Colonic mucosa (tissue), 4 donors: ENCODE measurements at regions not wholly inside any gene's neighbourhood (a gene's known extent, or its start where the extent isn't known, plus 50 kb on each side); places are given as distances from the start of the nearest gene placed in this dataset.
"Not testable (repeated sequence)": the region's sequence is repeated elsewhere in the genome, so short reads cannot be mapped to it uniquely, and the experiment has no call there.

Experiments used
- DNase-seq: peaks from one replicate; pipeline ENCODE4 v3.0.0-alpha.2; 2020
- H3K27ac ChIP-seq: fragments of 200-600 bp; one replicate; pipeline ENCODE4 v1.8.0; 2021
- H3K27me3 ChIP-seq: fragments of 200-600 bp; one replicate; pipeline ENCODE4 v1.8.0; 2021
- H3K36me3 ChIP-seq: fragments of 200-600 bp; one replicate; pipeline ENCODE4 v1.8.0; 2021
- H3K4me1 ChIP-seq: fragments of 200-600 bp; one replicate; pipeline ENCODE4 v1.8.0; 2021; ENCODE audit warnings: mild to moderate bottlenecking
- H3K4me3 ChIP-seq: fragments of 200-600 bp; one replicate; pipeline ENCODE4 v1.8.0; 2021
- H3K9ac ChIP-seq, 2 donors: one replicate each; pipeline ENCODE4 v1.7.0; 2013; ENCODE audit warnings: control low read depth in 2 of 2, low read depth in 2 of 2, low read length in 2 of 2
- H3K9me3 ChIP-seq: fragments of 200-600 bp; one replicate; pipeline ENCODE4 v1.8.0; 2021
- intact Hi-C: fragments of 100-400 bp; cut with DNase I; formaldehyde crosslinking; loops from one replicate; pipeline ENCODE4 v1.14.1; 2022
- TF ChIP-seq, protein P1 (sequence below): fragments of 200-600 bp; IDR thresholded peaks from one replicate; pipeline ENCODE4 v1.8.0; 2022; ENCODE audit warnings: antibody characterized with exemption, mild to moderate bottlenecking
- donor health status: healthy.
- donor health status: DM: no; HTN: no; CAD: no.
- donor health status: DM: no; HTN: no; CAD: no.

- H3K4me1 ChIP-seq: no peaks in the 10 kb centered on the region
- H3K36me3 ChIP-seq: no peaks in the 10 kb centered on the region
- H3K4me3 ChIP-seq: no peak overlapping the region
- TF ChIP-seq, protein P1, sequence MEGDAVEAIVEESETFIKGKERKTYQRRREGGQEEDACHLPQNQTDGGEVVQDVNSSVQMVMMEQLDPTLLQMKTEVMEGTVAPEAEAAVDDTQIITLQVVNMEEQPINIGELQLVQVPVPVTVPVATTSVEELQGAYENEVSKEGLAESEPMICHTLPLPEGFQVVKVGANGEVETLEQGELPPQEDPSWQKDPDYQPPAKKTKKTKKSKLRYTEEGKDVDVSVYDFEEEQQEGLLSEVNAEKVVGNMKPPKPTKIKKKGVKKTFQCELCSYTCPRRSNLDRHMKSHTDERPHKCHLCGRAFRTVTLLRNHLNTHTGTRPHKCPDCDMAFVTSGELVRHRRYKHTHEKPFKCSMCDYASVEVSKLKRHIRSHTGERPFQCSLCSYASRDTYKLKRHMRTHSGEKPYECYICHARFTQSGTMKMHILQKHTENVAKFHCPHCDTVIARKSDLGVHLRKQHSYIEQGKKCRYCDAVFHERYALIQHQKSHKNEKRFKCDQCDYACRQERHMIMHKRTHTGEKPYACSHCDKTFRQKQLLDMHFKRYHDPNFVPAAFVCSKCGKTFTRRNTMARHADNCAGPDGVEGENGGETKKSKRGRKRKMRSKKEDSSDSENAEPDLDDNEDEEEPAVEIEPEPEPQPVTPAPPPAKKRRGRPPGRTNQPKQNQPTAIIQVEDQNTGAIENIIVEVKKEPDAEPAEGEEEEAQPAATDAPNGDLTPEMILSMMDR: no peak
- no peak for DNase-seq
- H3K9ac ChIP-seq: no peak overlapping the region
- no peaks in the 10 kb centered on the region for H3K27me3 ChIP-seq
- intact Hi-C loops: no loop called here
- no peak overlapping the region for H3K27ac ChIP-seq
- no peaks in the 10 kb centered on the region for H3K9me3 ChIP-seq
Measured at GRCh38 chrX:26557691-26558321, 341.8 kb downstream of the MAGEB5 start.

DNA sequence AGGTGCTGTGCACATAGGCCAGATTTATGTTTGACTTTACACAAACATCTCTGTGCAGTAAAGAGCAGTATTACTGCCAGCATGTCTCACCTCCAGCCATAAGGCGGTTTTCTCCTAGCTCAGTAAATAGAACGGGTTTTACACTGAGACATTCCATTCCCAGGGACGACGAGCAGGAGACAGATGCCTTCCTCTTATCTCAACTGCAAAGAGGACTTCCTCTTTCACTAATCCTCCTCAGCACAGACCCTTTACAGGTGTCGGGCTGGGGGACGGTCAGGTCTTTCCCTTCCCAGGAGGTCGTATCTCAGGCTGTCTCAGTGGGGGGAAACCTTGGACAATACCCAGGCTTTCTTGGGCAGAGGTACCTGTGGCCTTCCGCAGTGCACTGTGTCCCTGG is 309.8 kb downstream of the MAGEB5 start:
- H3K9ac ChIP-seq, DNase-seq, H3K9me3 ChIP-seq, H3K36me3 ChIP-seq, H3K4me1 ChIP-seq, intact Hi-C loops, H3K27me3 ChIP-seq, H3K27ac ChIP-seq, H3K4me3 ChIP-seq: not testable (repeated sequence)

DNA sequence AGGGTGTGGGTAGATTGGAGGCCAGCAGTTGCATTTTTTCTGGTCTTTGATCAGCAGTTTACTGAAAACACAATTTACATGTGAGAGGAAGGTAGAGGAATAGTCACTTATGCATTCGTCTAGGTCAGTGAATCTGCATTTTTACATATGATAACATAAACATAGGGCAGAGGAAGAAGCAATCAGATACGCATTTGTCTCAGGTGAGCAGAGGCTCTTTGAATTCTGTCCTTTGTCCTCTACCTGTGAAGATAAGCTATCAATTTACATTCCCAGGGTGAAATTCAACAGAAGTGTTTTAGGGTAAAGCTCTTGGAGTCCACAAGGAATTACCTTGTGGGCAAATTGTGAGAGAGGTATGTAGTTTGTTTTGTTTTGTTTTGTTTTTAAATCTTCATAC is 306.5 kb downstream of the MAGEB5 start:
- no peak overlapping the region for H3K27ac ChIP-seq
- no peak overlapping the region for H3K4me3 ChIP-seq
- no peaks in the 10 kb centered on the region for H3K36me3 ChIP-seq
- TF ChIP-seq, protein P1: no peak
- intact Hi-C loops: no loop called here
- H3K9me3 ChIP-seq: no peaks in the 10 kb centered on the region
- H3K9ac ChIP-seq: no peak overlapping the region
- no peak for DNase-seq
- no peaks in the 10 kb centered on the region for H3K4me1 ChIP-seq
- no peaks in the 10 kb centered on the region for H3K27me3 ChIP-seq

GRCh38 chrX:26511589-26512363 is 295.8 kb downstream of the MAGEB5 start:
- Histone ChIP-seq H3K9me3 (no peaks in the 10 kb centered on the region), H3K36me3 (no peaks in the 10 kb centered on the region), H3K4me1 (no peaks in the 10 kb centered on the region), H3K9ac (no peak overlapping the region), H3K4me3 (no peak overlapping the region), H3K27ac (no peak overlapping the region), H3K27me3 (no peaks in the 10 kb centered on the region)
- TF ChIP-seq, protein P1: no peak
- DNase-seq: no peak
- intact Hi-C loops: no loop called here

- Histone ChIP-seq H3K9me3 (no peaks in the 10 kb centered on the region), H3K36me3 (no peaks in the 10 kb centered on the region), H3K4me1 (no peaks in the 10 kb centered on the region), H3K27me3 (no peaks in the 10 kb centered on the region), H3K4me3 (no peak overlapping the region), H3K9ac (no peak overlapping the region), H3K27ac (no peak overlapping the region)
- TF ChIP-seq, protein P1: no peak
- intact Hi-C loops: no loop called here
- DNase-seq: no peak
Measured at GRCh38 chrX:26470941-26471340, 255.0 kb downstream of the MAGEB5 start.

GRCh38 chrX:26466387-26466786 is 250.4 kb downstream of the MAGEB5 start:
- H3K27me3 ChIP-seq: no peaks in the 10 kb centered on the region
- no peaks in the 10 kb centered on the region for H3K9me3 ChIP-seq
- no peak overlapping the region for H3K27ac ChIP-seq
- H3K9ac ChIP-seq: no peak overlapping the region
- no peaks in the 10 kb centered on the region for H3K4me1 ChIP-seq
- DNase-seq: no peak
- H3K4me3 ChIP-seq: no peak overlapping the region
- intact Hi-C loops: no loop called here
- TF ChIP-seq, protein P1: no peak
- H3K36me3 ChIP-seq: no peaks in the 10 kb centered on the region
